Kidney epithelial cell (primary cell): ENCODE measurements at regions not wholly inside any gene's neighbourhood (a gene's known extent, or its start where the extent isn't known, plus 50 kb on each side); places are given as distances from the start of the nearest gene placed in this dataset.

Experiments
- DNase-seq: peaks from one replicate; pipeline ENCODE4 v3.0.0-alpha.2; 2010; ENCODE audit warnings: low read depth
- H3K27me3 ChIP-seq: 2 replicates; pipeline ENCODE4 v1.6.0; 2011; ENCODE audit warnings: low read length; ENCODE audit not compliant: control insufficient read depth, insufficient read depth
- H3K36me3 ChIP-seq: 2 replicates; pipeline ENCODE4 v1.5.1; 2011; ENCODE audit warnings: low read length; ENCODE audit not compliant: control insufficient read depth, insufficient read depth
- H3K4me3 ChIP-seq: 2 replicates; pipeline ENCODE4 v1.5.1; 2011; ENCODE audit warnings: low read depth, mild to moderate bottlenecking, control low read depth, low read length
- CTCF ChIP-seq: IDR thresholded peaks from 2 replicates; pipeline ENCODE4 v1.5.1; 2011; ENCODE audit warnings: mild to moderate bottlenecking, moderate library complexity, low read length, control low read depth, inconsistent platforms; ENCODE audit not compliant: insufficient read depth, poor library complexity, severe bottlenecking

GRCh38 chr4:17313194-17313593 lies 198.7 kb downstream of the QDPR start:
- Histone ChIP-seq H3K27me3 (no peaks in the 10 kb centered on the region), H3K4me3 (no peak overlapping the region), H3K36me3 (no peaks in the 10 kb centered on the region)
- DNase-seq: no peak
- no peak for TF ChIP-seq CTCF

- TF ChIP-seq CTCF: no peak
- DNase-seq: no peak
- no peaks in the 10 kb centered on the region for H3K27me3 ChIP-seq
- no peaks in the 10 kb centered on the region for H3K36me3 ChIP-seq
- no peak overlapping the region for H3K4me3 ChIP-seq
Observed at GRCh38 chr4:17310269-17310652, 201.6 kb downstream of the QDPR start.

GRCh38 chr4:17309567-17310268 lies 202.2 kb downstream of the QDPR start:
- no peak for TF ChIP-seq CTCF
- no peak for DNase-seq
- Histone ChIP-seq H3K4me3 (no peak overlapping the region), H3K36me3 (no peaks in the 10 kb centered on the region), H3K27me3 (no peaks in the 10 kb centered on the region)

GRCh38 chr4:17301869-17302268 lies 210.0 kb downstream of the QDPR start:
- Histone ChIP-seq H3K4me3 (no peak overlapping the region), H3K36me3 (no peaks in the 10 kb centered on the region), H3K27me3 (no peaks in the 10 kb centered on the region)
- no peak for DNase-seq
- TF ChIP-seq CTCF: no peak

- no peak for TF ChIP-seq CTCF
- Histone ChIP-seq H3K27me3 (no peaks in the 10 kb centered on the region), H3K36me3 (no peaks in the 10 kb centered on the region), H3K4me3 (no peak overlapping the region)
- no peak for DNase-seq
Observed at GRCh38 chr4:17301266-17301665, 210.6 kb downstream of the QDPR start.
